ENCODE measurements at regions not wholly inside any gene's neighbourhood (a gene's known extent, or its start where the extent isn't known, plus 50 kb on each side); places are given as distances from the start of the nearest gene placed in this dataset.

DNA sequence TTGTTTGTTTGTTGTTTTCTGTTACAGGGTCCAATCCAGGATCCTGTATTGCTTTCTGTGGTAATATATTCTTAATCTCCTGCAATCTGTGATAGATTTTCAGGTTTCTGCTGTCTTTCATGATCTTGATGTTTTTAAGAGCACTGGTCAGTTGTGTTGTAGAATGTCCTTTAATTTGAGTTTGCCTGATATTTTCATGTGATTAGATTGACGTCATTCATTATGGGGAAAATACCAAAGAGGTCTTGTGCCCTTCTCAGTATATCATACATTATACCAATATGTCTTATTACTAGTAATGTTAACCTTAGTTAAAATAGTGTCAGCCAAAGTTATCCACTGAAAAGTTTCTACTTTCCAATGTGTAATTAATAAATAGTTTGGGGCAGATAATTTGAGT, 929.3 kb downstream of the PCDH19 start:
- H3K27me3 ChIP-seq (replicated peaks in 1 of 4; ENCODE audit: control insufficient read depth in 3 of 4, extremely low read depth in 1 of 4, insufficient read depth in 3 of 4, low read length in 3 of 4): no peaks in the 10 kb centered on the region
- H2BK15ac ChIP-seq (ENCODE audit: low read length): no peak overlapping the region
- no peak overlapping the region for H3K14ac ChIP-seq (ENCODE audit: insufficient read length)
- H3K9me3 ChIP-seq (ENCODE audit: insufficient read depth in 2 of 2, low read depth in 1 of 2, low read length in 1 of 2): no peaks in the 10 kb centered on the region
- H3K79me2 ChIP-seq (ENCODE audit: control insufficient read depth in 1 of 2, insufficient read depth in 2 of 2, low read length in 2 of 2): no peaks in the 10 kb centered on the region
- DNase-seq (ENCODE audit: low read depth in 1 of 2, low spot score in 2 of 2) (no peak), FAIRE-seq (no peak)
- H4K5ac ChIP-seq (ENCODE audit: insufficient read length, low read depth, low read length): no peak overlapping the region
- TF ChIP-seq EGR1 (IDR thresholded peaks at IDR 0.05; ENCODE audit: borderline replicate concordance, low read depth, low read length) (no peak), ASH2L (IDR thresholded peaks at IDR 0.05; ENCODE audit: low read length) (no peak)
- no peaks in the 10 kb centered on the region for H3K36me3 ChIP-seq (ENCODE audit: control insufficient read depth in 2 of 4, insufficient read depth in 4 of 4, low read length in 3 of 4)
- H3K56ac ChIP-seq (replicated peaks; ENCODE audit: insufficient read length, low read depth, low read length): no peak overlapping the region
- POLR2A ChIA-PET (ENCODE audit: partially characterized antibody): no interaction called here
- H3K23ac ChIP-seq (ENCODE audit: insufficient read length): no peak overlapping the region
- H2BK12ac ChIP-seq (ENCODE audit: low read depth, low read length): no peak overlapping the region
- no peak overlapping the region for H4K8ac ChIP-seq (ENCODE audit: extremely low read depth, insufficient read depth, low read length)
- H3K9ac ChIP-seq (replicated peaks in 1 of 4; ENCODE audit: extremely low read depth in 1 of 4, low read depth in 3 of 4, low read length in 3 of 4): no peak overlapping the region
- H3K4ac ChIP-seq (replicated peaks; ENCODE audit: insufficient read length, low read depth, low read length): no peak overlapping the region
- no peak overlapping the region for H2BK120ac ChIP-seq (replicated peaks; ENCODE audit: low read depth, low read length)
- no peaks in the 10 kb centered on the region for H3K4me1 ChIP-seq (replicated peaks in 1 of 4; ENCODE audit: control insufficient read depth in 3 of 4, insufficient read depth in 4 of 4, low read length in 3 of 4)
- H3K18ac ChIP-seq (ENCODE audit: extremely low read depth, low read length): no peak overlapping the region
- 71% methylated on average over 1 of the region's 1 CpG; no CpG with 5 or more reads in 1 of the 2 experiments for WGBS, 2 experiments (ENCODE audit: extremely low coverage in 1 of 2, insufficient coverage in 1 of 2, insufficient read length in 1 of 2, insufficient replicate concordance in 2 of 2, low coverage in 1 of 2, low lambda C conversion rate in 2 of 2, missing lambda C conversion rate in 1 of 2)
- no peak overlapping the region for H2BK5ac ChIP-seq (ENCODE audit: low read depth, low read length)
- H3K4me2 ChIP-seq (ENCODE audit: insufficient read depth in 1 of 2, low read depth in 2 of 2, low read length in 2 of 2): no peak overlapping the region
- no peak overlapping the region for H2AK5ac ChIP-seq (ENCODE audit: low read depth, low read length)
- no peak overlapping the region for H2AFZ ChIP-seq (ENCODE audit: low read length)
- no peaks in the 10 kb centered on the region for H4K20me1 ChIP-seq (replicated peaks in 1 of 2; ENCODE audit: control insufficient read depth in 1 of 2, insufficient read depth in 2 of 2, low read length in 2 of 2)
- no peaks in the 10 kb centered on the region for H3K79me1 ChIP-seq (ENCODE audit: low read depth, low read length)
- H3K23me2 ChIP-seq (ENCODE audit: low read depth, low read length): no peaks in the 10 kb centered on the region
- CTCF ChIA-PET (ENCODE audit: partially characterized antibody): no interaction called here
- no peak overlapping the region for H2BK20ac ChIP-seq (ENCODE audit: low read length)
- no peak overlapping the region for H4K91ac ChIP-seq (replicated peaks; ENCODE audit: insufficient read length, low read length)
- H3K27ac ChIP-seq (ENCODE audit: low read depth, low read length): no peak overlapping the region
- no peak overlapping the region for H3K4me3 ChIP-seq (ENCODE audit: extremely low read depth in 1 of 4, insufficient read depth in 2 of 4, low read depth in 3 of 4, low read length in 4 of 4)

Measured in H1 (cell line).